ENCODE measurements at regions not wholly inside any gene's neighbourhood (a gene's known extent, or its start where the extent isn't known, plus 50 kb on each side); places are given as distances from the start of the nearest gene placed in this dataset.

- peak in 49 of 56 donors; percentile 13 to 80 (median 53) for DNase-seq
These were observed 209.6 kb downstream of the BUD13 start for GRCh38 chr11:116563028-116563711.

GRCh38 chr11:116560589-116560988 lies 212.2 kb downstream of the BUD13 start:
- no peak for DNase-seq

- DNase-seq, result no peak
These were observed 214.1 kb downstream of the BUD13 start for GRCh38 chr11:116558504-116559211.

DNA sequence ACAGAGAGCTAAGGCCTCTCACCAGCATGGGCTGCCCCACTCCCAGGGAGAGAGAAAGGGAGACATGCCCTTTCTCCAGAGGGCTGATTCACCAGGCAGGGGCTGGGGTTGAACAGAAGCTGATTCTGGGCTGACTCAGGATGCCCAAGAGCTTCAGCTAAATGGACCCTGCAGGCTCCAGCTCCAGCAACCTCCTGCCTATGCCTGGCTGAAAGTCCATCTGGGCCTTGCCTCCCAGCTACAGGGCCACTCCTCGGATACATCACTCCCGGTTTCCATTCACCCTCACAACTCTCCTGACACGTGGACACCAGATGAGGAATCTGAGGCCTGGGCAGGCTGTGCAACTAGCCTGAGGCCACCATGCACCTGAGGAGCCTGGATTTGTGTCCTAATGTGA lies 215.5 kb downstream of the BUD13 start:
- DNase-seq, result no peak

GRCh38 chr11:116556483-116556882 lies 216.3 kb downstream of the BUD13 start:
- DNase-seq, result no peak

- DNase-seq, result no peak
These were observed 219.3 kb downstream of the BUD13 start for GRCh38 chr11:116553482-116553881.

- no peak for DNase-seq
These were observed 221.2 kb downstream of the BUD13 start for GRCh38 chr11:116551576-116551975.

DNA sequence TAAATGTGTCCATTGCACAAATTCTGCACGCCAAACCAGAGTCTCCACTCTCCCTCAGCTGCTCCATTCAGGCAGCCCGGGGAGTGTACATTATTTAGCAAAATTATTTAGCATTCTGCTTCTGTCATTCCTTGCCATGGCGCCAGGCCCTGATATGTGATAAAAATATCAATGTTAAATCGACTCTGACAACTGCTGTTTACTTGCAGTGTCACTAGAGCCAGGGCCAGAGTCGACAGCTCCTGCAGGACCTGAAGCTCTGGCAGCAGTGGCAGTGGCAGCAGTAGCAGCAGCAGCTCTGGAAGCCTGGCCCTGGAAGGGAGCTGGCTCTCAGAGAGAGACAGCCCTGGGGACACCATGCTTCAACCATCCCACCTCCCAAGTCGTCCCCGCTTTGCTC lies 224.5 kb downstream of the BUD13 start:
- peak in 5 of 56 donors; percentile 9 to 25 (median 13) for DNase-seq

- DNase-seq, result no peak
These were observed 225.2 kb downstream of the BUD13 start for GRCh38 chr11:116547571-116547970.

- DNase-seq, result no peak
These were observed 226.9 kb downstream of the BUD13 start for GRCh38 chr11:116545912-116546311.

DNA sequence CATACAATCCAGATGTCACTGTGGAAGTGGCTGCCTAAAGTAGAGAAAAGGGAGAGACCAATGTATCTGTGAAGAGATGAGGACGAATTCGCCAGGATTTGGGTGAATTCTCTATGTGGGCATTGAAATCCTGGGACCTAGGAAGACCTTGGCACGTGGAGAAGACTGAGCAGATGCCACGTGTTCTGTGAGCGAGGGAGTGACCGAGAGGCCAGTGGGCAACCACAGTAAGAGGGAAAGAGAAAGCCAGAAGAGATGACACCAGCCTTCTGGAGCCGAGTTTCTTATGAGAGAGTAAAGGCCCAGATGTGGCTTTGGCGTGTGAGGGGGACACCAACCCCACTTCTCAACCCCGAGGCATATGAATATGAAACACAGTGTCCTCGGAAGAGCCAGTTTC lies 228.1 kb downstream of the BUD13 start:
- no peak for DNase-seq

DNA sequence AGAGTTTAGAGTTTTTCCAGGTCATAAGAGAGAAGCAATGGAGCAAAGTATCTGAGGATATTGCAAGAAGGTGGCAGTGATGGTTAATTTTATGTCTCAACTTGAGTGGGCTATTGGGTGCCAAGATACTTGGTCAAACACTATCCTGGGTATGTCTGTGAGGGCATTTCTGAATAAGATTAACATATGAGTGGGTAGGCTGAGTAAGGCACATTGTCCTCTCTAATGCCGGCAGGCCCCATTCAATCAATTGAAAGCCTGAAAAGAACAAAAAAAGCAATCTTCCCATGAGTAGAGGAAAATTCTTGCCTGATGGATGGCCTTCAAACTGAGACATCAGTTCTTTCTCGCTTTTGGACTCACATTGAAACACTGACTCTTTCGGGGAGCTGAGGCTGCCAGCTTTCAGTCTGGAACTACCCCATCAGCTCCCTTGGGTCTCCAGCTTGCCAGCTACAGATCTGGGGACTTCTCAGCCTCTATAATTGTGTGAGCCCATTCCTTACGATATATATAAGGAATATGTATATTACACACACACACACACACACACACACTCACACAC lies 228.8 kb downstream of the BUD13 start:
- DNase-seq, result no peak

DNA sequence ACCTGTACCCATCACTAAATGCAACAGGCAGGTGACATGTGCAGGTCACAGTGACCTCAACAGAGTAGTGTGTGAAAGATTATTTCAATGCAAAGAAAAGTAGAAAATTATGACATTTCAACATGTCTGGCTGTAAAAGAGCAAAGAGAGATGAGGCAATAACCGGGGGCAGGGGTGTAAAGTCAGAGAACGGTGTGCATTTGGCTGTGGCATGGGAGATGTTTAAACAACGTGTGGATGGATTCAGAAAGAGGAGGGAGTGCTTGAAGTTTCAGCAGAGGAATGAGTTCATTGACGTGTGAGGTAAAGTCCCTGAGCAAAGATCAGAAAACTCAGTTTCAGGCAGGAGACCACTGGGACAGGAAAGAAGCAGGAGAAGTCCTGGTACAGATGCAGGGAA lies 229.7 kb downstream of the BUD13 start:
- no peak for DNase-seq

GRCh38 chr11:116542406-116542805 lies 230.4 kb downstream of the BUD13 start:
- DNase-seq, result no peak

GRCh38 chr11:116541460-116541859 lies 231.3 kb downstream of the BUD13 start:
- DNase-seq, result no peak

DNA sequence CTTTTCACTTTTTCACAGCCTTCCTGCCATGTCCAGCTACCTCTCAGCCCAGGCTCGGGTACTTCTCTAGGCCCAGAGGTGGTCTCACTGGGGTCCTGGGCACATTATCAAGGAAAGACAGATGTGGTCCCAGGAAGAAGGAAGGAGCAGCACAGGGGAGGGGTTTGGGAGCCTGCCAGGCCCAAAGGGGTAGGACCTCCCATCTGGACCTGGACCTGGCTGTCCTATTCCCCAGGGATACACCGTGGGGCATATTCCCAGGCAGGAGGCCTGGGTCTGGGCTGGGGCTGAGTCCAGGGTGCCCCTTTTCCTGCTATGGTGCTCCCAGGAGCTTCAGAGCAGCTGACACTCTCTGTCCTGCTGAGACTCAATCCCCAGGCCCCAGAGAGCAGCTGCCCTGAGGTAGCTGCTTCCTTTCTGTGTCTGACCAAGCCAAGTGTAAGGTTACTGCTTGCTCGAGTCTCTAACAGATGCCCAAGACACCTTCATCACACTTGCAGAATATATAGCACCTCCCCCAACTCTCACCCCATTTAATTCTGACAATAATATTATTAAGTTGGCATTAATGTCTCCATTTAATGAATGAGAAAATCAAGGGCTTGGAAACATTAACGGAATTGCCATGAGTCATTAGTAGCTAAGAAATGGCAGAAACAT lies 232.0 kb downstream of the BUD13 start:
- DNase-seq, result no peak

GRCh38 chr11:116539836-116540418 lies 232.9 kb downstream of the BUD13 start:
- DNase-seq, result no peak

- peak in 2 of 56 donors; percentile 7 to 10 for DNase-seq
These were observed 233.6 kb downstream of the BUD13 start for GRCh38 chr11:116539211-116539610.

GRCh38 chr11:116538677-116539076 lies 234.1 kb downstream of the BUD13 start:
- no peak for DNase-seq

- no peak for DNase-seq
These were observed 235.1 kb downstream of the BUD13 start for GRCh38 chr11:116537709-116538108.

DNA sequence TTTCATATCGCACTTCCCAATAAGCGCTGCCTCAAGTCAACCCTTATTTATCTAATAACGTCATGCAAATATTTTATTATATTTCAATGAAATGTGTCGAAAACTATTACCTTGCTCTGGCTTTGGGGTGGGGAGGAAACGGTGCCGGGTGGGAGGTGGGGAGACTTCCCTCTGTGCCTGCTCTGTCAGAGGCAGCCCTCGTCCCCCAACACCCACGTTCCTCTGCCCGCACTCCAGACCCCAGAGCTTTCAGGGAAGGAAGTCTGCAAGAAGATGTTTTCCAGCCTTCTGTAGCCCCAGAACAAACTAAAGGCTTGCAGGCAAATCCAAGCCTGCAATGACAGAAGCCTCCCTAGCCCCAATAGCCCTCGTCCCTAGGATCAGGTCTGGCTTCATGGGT lies 235.7 kb downstream of the BUD13 start:
- no peak for DNase-seq

GRCh38 chr11:116536416-116536815 lies 236.4 kb downstream of the BUD13 start:
- no peak for DNase-seq
